GM19351 (cell line): ENCODE measurements at regions not wholly inside any gene's neighbourhood (a gene's known extent, or its start where the extent isn't known, plus 50 kb on each side); places are given as distances from the start of the nearest gene placed in this dataset.

Experiments
- ATAC-seq: cut with Tn5 transposase; IDR thresholded peaks from one replicate; pipeline ENCODE4 v1.9.1; 2021; ENCODE audit warnings: mild to moderate bottlenecking, moderate library complexity; ENCODE audit not compliant: unreplicated experiment

DNA sequence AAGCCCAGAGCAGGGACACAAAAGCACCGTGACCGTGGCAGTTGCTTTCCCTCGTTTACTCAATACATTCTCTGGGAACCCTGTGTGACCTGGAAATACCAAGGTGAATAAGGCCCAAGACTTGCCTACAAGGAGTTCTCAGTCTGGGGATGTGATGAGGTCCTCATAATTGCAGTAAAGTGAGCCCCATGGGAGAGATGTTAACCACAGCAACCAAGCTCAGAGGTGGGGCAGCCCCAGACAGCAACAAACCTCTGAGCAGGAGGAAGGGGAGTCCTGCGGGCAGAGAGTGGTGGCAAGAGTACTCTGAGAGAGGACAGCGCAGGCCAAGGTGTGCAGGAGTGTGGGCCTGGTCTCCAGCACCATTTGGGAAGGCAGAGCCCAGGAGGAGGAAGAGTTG lies 91.6 kb downstream of the TTC32 start:
- ATAC-seq, result peak; percentile 86

DNA sequence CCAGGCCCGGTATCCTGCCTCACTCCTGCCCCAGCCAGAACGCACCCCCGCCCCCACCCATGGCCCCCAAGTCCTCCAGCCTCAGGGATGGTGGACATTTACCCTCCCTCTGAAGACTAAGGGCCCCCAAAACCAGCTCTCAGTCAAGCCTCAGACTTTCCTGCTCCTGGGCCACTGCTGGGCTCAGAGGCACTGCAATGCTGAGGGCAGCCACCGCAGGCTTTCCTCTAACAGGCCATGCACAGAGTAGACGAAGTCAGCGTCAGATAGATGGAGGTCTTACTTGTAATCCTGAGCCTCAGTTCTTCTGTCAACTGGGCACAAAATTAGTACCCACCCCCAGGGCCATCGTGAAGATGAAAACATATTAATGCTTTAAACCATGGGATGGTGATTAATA lies 92.6 kb downstream of the TTC32 start:
- ATAC-seq, result no peak

DNA sequence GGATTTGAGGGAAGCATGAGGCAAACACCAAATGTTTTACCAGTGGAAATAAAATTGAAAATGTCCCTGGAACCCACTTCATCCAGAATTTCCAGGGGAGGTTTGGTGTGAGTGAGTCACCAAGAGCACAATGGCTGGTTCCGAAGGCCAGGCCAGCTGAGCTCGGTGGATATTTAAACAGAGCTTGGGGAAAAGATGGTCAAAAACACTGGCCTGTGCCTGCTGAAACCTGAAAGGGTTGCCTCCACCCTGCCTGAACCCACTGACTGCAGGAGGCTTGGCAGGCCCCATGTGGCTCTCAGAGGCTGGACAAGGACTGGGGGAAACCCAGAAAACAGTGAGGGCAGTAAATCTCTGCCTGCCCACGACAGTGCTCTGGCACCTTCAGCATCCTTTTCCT lies 93.9 kb downstream of the TTC32 start:
- ATAC-seq, result no peak

GRCh38 chr2:19807346-19807745 lies 94.4 kb downstream of the TTC32 start:
- no peak for ATAC-seq

GRCh38 chr2:19806591-19806990 lies 95.2 kb downstream of the TTC32 start:
- no peak for ATAC-seq

DNA sequence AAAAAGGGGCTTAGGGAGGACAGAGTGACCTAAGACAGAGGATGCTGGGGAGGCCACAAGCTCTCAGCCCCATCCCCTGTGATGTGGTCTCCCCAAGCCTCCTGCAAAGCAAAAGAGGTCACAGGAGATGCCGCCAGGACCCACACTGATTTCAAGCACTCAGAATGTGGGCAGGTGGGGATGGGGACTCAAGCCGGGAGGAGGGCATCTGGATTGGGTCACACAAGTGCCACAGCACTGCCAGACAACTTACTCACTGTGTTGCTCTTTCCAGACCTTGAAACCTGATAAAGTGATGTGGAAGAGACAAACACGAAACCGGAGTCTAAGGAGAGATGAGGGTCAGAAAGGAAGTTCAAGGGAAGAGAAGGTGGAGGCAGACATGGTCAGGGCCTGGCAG lies 95.7 kb downstream of the TTC32 start:
- no peak for ATAC-seq

DNA sequence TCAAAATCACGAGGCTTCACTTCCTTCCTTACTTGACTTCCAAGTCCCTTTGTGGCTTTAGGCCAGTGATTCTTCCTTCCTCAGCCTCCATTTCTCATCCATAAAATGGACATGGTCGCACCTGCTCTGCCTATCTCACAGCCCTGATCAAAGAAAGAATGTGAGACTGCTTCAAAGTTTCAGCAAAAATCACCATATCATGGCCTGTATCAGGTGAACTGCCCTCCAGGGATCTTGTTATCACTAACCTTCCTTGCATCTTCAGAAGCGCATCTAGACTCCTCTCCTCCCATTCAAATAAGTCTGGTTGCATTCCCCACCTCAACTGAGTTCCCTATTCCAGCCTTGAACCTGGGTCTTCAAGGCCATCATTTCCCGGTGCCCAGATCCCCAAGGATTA lies 96.5 kb downstream of the TTC32 start:
- ATAC-seq, result no peak

DNA sequence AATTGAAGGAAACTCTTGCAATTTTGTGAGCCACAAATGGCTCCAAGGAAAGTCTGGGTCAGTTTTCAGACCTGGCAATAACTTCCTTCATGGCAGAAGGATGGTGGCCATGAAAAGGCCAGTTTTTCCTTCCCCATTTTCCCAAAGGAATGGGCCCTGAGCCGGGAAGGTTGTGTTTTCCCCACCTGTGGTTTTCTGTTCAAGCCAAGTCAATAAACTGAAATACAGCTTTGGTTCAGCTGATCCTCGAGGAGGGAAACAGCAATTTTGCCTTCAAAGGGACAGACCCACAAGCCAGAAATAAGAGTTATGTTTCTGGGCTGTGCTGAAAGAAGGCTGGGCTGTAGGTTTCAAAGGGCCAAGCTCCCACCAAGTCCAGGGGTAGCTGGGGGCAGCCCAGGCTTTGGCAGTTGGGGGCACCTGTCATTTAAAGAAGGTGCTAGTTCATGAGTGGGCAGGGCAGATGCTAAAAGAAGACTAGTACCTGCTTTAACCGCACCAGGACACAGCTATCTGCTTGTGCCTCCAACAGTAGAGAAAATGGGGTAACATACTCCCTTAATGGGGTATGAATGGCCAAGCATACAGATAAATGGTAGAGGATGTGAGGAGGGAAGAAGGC lies 97.0 kb downstream of the TTC32 start:
- no peak for ATAC-seq

DNA sequence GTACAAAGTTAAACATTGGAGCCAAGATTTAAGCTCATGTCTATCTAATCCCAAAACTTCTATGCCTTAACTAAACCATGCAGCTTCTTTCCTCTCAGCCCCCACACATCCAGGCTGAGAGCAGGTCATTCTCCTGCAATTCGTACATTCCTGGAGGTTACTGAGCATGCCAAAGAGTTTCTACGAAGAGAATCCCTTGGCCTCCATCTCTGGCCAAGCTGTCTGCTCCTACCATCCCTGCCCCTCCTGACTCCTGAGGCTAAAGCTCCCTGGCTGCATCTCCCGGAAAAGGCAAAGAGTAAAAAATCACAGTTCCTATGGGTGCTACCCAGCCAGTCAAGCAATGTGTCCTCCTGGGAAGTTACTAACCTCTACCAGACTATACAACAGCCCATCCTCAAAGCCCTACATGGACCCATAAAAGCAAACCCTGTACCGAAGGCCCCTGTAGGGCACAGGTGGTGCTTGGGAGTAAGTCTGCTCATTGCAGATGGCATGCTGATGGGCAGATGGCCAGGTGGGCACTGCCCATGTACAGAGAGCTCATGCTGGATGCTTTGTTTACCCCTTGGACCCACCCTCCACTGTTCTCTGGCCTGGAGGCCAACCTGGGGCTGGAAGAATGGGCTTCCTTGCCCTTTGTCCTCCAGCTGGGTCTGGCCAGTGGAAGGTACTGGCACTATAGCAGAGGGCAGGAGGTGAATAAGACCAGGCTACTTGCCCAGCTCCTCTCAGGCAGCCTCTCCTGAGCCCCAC lies 99.5 kb downstream of the TTC32 start:
- ATAC-seq, result no peak

DNA sequence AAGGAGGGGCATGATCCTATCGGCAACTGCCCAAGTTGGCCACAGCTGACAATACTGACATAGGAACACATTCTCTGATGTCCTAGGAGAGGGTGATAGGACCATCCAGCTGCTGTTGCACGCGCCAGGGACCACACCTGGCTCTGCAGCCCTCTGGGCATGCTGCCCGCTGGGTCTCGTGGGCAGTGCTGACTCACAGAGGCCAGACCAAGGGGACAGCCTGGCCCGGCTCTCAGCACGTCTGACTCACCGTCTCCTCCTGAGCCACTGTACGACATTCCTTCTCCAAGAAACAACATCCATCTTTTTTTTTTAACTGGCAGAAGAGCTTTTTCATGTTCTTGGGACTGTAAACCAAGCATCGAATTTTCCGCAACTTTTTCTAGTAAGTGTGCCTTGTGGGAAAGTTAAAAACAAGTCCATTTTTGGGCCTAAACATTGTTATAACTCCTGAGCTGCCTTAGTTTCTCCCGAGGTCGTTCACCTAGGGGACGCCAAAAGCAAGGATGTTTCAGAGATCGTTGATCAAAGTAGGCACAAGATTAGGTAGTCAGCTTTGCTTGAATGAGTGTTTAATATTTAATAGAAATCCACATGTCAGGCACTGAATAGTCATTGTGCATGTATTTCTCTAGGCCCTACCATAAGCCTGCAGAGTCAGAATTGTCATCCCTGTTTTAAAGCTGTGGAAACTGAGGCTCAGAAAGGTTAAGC lies 100.3 kb downstream of the TTC32 start:
- no peak for ATAC-seq

DNA sequence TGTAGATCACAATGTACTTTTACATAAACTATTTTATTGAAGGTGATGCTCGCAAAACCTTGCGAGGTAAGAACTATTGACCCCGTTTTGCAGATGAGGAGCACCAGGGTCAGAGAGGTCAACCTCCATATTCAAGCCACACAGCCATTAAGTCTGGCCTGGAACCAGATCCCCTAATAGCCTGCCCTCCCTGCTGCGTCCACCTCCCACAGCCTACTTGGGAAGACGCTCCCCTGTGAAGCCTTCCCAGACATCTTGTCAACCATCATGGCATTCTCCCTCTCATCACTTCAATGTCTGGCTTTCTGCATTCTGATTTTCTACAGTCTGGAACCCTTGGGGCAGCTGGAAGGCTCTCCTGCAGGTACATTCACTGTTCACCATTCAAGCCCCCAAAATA lies 101.0 kb downstream of the TTC32 start:
- ATAC-seq, result no peak

- ATAC-seq, result no peak
Observed at GRCh38 chr2:19799881-19800780, 101.7 kb downstream of the TTC32 start.

DNA sequence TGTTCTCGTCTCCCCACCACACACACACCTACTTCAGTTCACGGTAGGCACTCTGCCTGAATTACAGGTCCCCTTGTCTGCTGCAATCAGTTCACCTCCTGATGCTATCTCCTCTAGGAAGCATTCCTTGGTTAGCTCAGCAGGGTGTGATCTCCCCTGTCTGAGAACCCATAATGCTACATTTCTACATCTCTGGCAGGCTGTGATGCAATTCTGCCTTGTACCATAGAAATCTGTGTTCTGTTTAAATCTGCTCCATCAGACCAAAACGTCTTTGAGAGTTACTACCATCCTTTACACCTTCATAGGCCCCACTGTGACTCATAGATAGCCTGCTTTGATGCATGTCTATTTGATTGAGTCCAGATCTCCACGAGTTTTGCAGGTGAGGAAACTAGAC lies 103.9 kb downstream of the TTC32 start:
- no peak for ATAC-seq

GRCh38 chr2:19797243-19797810 lies 104.5 kb downstream of the TTC32 start:
- no peak for ATAC-seq

DNA sequence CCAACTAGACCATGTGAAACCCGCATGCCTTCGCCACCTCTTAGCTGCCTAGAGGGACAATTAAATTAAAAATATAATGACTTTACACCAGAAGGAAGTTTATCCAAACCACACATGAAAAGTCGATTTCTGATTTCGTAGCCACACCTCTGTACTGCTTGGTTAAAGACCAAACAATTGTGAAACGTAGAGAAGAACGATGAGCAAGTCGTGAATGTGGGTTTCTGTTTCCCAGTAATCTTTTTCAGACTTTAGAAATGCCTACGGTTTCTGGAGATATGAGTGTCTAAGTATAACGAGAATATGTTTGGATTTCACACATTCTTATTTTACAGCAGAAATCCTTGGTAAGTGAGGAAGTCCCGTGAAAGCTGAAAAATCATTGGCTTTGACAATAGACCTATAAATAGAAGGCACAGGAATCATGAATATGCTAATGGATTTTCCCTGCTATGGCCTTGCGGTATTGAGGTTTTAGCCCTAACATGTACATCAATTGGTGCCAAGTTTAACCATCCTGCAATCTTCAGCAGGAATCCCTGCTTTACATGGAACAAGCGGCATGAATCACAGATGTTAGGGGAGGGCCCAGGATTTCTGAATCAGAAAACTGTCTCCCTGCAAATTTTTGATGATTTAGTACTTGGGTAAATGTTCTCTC lies 105.6 kb downstream of the TTC32 start:
- ATAC-seq, result no peak

DNA sequence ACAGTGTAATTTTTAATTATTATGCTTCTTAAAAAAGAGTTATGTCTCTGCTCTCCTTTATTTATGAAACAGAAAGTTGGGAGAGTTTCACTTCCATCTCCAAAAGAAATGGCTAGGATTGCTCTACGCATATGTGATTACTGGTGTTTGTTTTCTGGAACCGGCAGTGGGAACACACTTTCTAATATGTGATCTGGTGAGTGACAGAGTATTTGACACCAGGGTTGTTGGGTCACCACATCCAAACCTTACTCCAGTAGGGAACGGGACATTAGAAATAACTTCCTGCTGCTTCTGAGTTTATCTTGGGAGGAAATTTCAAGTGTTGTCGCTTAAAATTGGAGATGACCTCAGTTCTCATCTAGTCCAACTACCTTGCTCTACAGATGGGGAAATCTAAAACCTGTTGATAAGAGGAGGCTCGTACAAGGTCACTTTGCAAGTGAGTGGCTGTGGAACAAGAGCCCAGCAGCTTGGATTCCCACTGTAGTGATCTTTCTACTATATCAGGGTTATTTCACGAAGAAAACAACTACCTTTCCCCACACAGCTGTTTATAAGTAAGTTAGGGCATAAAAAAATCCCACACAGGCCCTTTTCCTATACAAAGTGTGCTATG lies 108.5 kb downstream of the TTC32 start:
- no peak for ATAC-seq

DNA sequence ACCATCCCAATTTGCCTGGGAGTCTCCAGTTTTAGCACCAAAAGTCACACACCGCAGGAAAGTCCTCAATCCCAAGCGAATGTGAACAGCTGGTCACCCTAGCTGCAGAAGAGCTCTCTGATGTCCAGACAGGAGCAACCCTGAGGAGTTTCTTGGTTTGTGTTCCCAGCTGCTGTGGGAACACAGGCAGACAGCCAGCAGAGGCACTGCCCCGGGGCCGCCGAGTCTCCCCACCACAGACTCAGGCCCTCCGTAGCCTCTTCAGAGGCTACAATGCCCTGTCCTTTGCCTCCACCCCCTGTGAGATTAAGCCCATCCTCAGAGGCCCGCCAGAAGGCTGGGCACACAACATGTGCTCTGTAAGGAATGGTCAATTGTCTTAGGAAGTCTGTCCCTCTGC lies 111.5 kb downstream of the TTC32 start:
- ATAC-seq, result no peak

DNA sequence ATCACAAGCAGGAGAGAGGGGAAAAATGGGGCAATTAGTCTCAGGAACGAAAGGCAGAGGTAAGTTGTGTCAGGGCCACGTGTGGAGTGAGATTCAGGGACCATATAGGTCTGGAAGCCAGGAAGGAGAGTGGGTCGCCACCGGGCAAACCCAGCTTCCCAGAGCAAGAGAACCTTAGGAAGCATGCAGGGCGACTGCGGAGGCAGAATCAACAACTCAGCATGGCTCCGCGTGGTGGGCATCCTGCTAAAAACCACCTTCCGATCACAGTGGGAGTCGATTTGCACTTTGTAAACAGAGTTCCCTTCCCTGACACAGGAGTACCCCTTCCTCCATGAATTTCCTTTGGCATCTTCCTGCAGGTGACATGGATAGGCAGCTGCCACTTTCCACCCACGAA lies 114.6 kb downstream of the TTC32 start:
- ATAC-seq, result no peak

- ATAC-seq, result peak; percentile 65
Observed at GRCh38 chr2:19786408-19787058, 115.2 kb downstream of the TTC32 start.
